A549 (cell line): ENCODE measurements at regions not wholly inside any gene's neighbourhood (a gene's known extent, or its start where the extent isn't known, plus 50 kb on each side); places are given as distances from the start of the nearest gene placed in this dataset.

ENCODE experiments used
- ATAC-seq, 2 experiments: fragments of 200-7000 bp in 1 of 2; fragments of >200 bp in 1 of 2; cut with Nextera tagmentation in 1 of 2; cut with Tn5 transposase in 1 of 2; 3 replicates each; pipeline versions ENCODE4 v1.8.0 to v1.9.1; 2018 to 2020; ENCODE audit warnings: mild to moderate bottlenecking in 1 of 2, moderate library complexity in 1 of 2
- CTCF ChIA-PET: fragments of 300-600 bp; sonication (Branson Sonifier 250); formaldehyde crosslinking; extraction: SDS; loops from one replicate; lab custom pipeline; 2021; ENCODE audit warnings: antibody characterized with exemption, inconsistent platforms; lab: Yijun Ruan, JAX
- POLR2A ChIA-PET: fragments of 350-600 bp; formaldehyde crosslinking; extraction: SDS; loops from one replicate; lab custom pipeline; 2021; ENCODE audit warnings: antibody characterized with exemption, inconsistent platforms; lab: Yijun Ruan, JAX
- DNase-seq, 2 experiments: peaks; one replicate each; pipeline versions ENCODE4 v3.0.0 to v3.0.0-alpha.2; 2011 to 2016; ENCODE audit warnings: low read depth in 1 of 2, low spot score in 1 of 2
- FAIRE-seq: peaks from 2 replicates; lab custom pipeline; 2011; peaks lifted over from hg19 to GRCh38; lab: Jason Lieb, UNC
- H3K27ac ChIP-seq, 2 experiments: fragments of >200 bp; sonication (Bioruptor Twin); formaldehyde crosslinking; 3 replicates each; pipeline ENCODE4 v1.5.1; 2016 to 2017
- H3K4me1 ChIP-seq: fragments of >200 bp; sonication (Bioruptor Twin); formaldehyde crosslinking; 3 replicates; pipeline ENCODE4 v1.6.1; 2016
- H3K4me2 ChIP-seq: fragments of >200 bp; sonication (Bioruptor Twin); formaldehyde crosslinking; 3 replicates; pipeline ENCODE4 v1.6.1; 2016
- H3K4me3 ChIP-seq: fragments of >200 bp; sonication (Bioruptor Twin); formaldehyde crosslinking; 3 replicates; pipeline ENCODE4 v1.5.1; 2016
- H3K9me3 ChIP-seq: fragments of >200 bp; sonication (Bioruptor Twin); formaldehyde crosslinking; 3 replicates; pipeline ENCODE4 v1.6.1; 2016
- ATOH8 ChIP-seq: fragments of 250-450 bp; sonication (Bioruptor Pico); IDR thresholded peaks from 2 replicates; pipeline ENCODE4 v1.5.0; 2020; ENCODE audit warnings: low read depth, mild to moderate bottlenecking, moderate library complexity
- BHLHE40 ChIP-seq: IDR thresholded peaks from 2 replicates; pipeline ENCODE4 v1.6.1; 2012; ENCODE audit warnings: low read depth, low read length, inconsistent platforms
- CBX2 ChIP-seq: fragments of 200-600 bp; sonication (generic); IDR thresholded peaks from 2 replicates; pipeline ENCODE4 v1.6.1; 2016; ENCODE audit warnings: low read depth, mild to moderate bottlenecking, borderline replicate concordance
- CEBPB ChIP-seq, 2 experiments: fragments of >200 bp in 1 of 2; sonication (Bioruptor Twin) in 1 of 2; formaldehyde crosslinking in 1 of 2; IDR thresholded peaks; 2 replicates each; pipeline ENCODE4 v1.6.1; 2012 to 2016
- CHD2 ChIP-seq: fragments of 150-350 bp; IDR thresholded peaks from 2 replicates; pipeline ENCODE4 v1.6.1; 2014; ENCODE audit warnings: low read length; ENCODE audit not compliant: partially characterized antibody
- EHF ChIP-seq: fragments of 250-450 bp; sonication (Bioruptor Pico); IDR thresholded peaks from 2 replicates; pipeline ENCODE4 v1.5.0; 2020; ENCODE audit warnings: mild to moderate bottlenecking
- EP300 ChIP-seq, 2 experiments: fragments of >200 bp; sonication (Bioruptor Twin); formaldehyde crosslinking; IDR thresholded peaks; 2 replicates in 1 of 2; 3 replicates in 1 of 2; pipeline ENCODE4 v1.6.1; 2016 to 2017
- FOSL2 ChIP-seq, 2 experiments: fragments of 450-650 bp in 1 of 2; fragments of >200 bp in 1 of 2; sonication (Bioruptor Twin) in 1 of 2; formaldehyde crosslinking; IDR thresholded peaks; 2 replicates each; pipeline versions ENCODE4 v1.5.0 to v1.6.1; 2016 to 2020; ENCODE audit warnings: mild to moderate bottlenecking in 1 of 2, moderate library complexity in 1 of 2
- FOXS1 ChIP-seq: fragments of 250-450 bp; sonication (Bioruptor Pico); IDR thresholded peaks from 2 replicates; pipeline ENCODE4 v1.5.0; 2020; ENCODE audit warnings: mild to moderate bottlenecking, moderate library complexity
- HEYL ChIP-seq: fragments of 250-450 bp; sonication (Bioruptor Pico); IDR thresholded peaks from 2 replicates; pipeline ENCODE4 v1.8.0; 2021; ENCODE audit warnings: mild to moderate bottlenecking, moderate library complexity
- HOXB13 ChIP-seq: fragments of 250-450 bp; sonication (Bioruptor Pico); IDR thresholded peaks from 2 replicates; pipeline ENCODE4 v1.5.0; 2020; ENCODE audit warnings: low read depth, mild to moderate bottlenecking, moderate library complexity
- JUN ChIP-seq, 2 experiments: fragments of >200 bp; sonication (Bioruptor Twin); formaldehyde crosslinking; IDR thresholded peaks; 2 replicates in 1 of 2; 3 replicates in 1 of 2; pipeline ENCODE4 v1.6.1; 2016 to 2017
- MAZ ChIP-seq: fragments of 150-350 bp; IDR thresholded peaks from 2 replicates; pipeline ENCODE4 v1.6.1; 2014; ENCODE audit warnings: antibody characterized with exemption, low read depth, low read length, borderline replicate concordance
- MYC ChIP-seq: IDR thresholded peaks from 2 replicates; pipeline ENCODE4 v1.6.1; 2012; ENCODE audit warnings: mild to moderate bottlenecking, inconsistent platforms, low read length, improper control_type of control experiment, borderline replicate concordance
- NFE2L2 ChIP-seq: fragments of 150-350 bp; conservative IDR thresholded peaks from 2 replicates; pipeline ENCODE4 v1.6.1; 2014; ENCODE audit warnings: low read length
- POLR2AphosphoS2 ChIP-seq: conservative IDR thresholded peaks from 2 replicates; pipeline ENCODE4 v1.6.1; 2012; ENCODE audit warnings: low read length, improper control_type of control experiment, inconsistent platforms
- ZNF302 ChIP-seq: fragments of 250-450 bp; sonication (Bioruptor Pico); IDR thresholded peaks from 2 replicates; pipeline ENCODE4 v1.9.0; 2021; ENCODE audit warnings: inconsistent platforms, mild to moderate bottlenecking, moderate library complexity
- ZSCAN20 ChIP-seq: fragments of 250-450 bp; sonication (Bioruptor Pico); IDR thresholded peaks from 2 replicates; pipeline ENCODE4 v1.8.0; 2022; ENCODE audit warnings: mild to moderate bottlenecking, moderate library complexity
- WGBS: methylation state at CpG from one replicate; pipeline ENCODE4 v1.1.6; 2017; ENCODE audit errors: missing lambda C conversion rate; 5-methylcytosine and 5-hydroxymethylcytosine counted together
- TF ChIP-seq, protein P1 (sequence below): fragments of 250-450 bp; sonication (Bioruptor Pico); IDR thresholded peaks from 2 replicates; pipeline ENCODE4 v1.5.0; 2021; ENCODE audit warnings: mild to moderate bottlenecking, moderate library complexity, borderline replicate concordance
- TF ChIP-seq, protein P2 (sequence below): fragments of >200 bp; sonication (Bioruptor Twin); formaldehyde crosslinking; IDR thresholded peaks from 3 replicates; pipeline ENCODE4 v1.5.1; 2016

DNA sequence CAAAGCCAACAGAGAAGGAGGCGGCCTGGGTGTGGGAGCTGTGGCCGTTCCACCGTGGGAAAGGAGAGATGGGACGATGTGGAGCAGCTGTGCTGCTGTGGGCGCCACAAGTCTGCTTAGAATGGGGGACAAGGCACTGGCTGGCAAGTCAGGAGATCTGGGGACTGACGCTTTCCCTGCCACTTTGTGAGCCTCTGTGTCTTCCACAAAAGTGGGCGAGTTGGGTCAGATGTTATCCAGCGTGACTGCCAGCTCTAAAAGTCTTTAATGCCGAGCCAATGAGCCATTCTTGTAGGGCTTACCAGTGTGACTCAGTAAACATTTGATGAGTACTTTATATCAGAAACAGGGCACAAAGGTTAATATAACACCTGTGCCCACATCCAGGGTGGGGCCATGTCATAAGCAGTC is 113.6 kb upstream of the MGAT5 start:
- no peak for ATAC-seq
- no peak overlapping the region for H3K4me3 ChIP-seq
- ChIA-PET POLR2A (no interaction called here), CTCF (no interaction called here)
- no peaks in the 10 kb centered on the region for H3K9me3 ChIP-seq
- H3K4me1 ChIP-seq: peaks cover 20% of the 10 kb centered on the region
- no peak for FAIRE-seq
- no peak for TF ChIP-seq HEYL
- no peak for TF ChIP-seq EP300 (IDR thresholded peaks at IDR 0.05)
- no peak overlapping the region for H3K27ac ChIP-seq
- no peak overlapping the region for H3K4me2 ChIP-seq
- no peak for DNase-seq
- WGBS: 86% methylated on average over 9 of the region's 9 CpGs

DNA sequence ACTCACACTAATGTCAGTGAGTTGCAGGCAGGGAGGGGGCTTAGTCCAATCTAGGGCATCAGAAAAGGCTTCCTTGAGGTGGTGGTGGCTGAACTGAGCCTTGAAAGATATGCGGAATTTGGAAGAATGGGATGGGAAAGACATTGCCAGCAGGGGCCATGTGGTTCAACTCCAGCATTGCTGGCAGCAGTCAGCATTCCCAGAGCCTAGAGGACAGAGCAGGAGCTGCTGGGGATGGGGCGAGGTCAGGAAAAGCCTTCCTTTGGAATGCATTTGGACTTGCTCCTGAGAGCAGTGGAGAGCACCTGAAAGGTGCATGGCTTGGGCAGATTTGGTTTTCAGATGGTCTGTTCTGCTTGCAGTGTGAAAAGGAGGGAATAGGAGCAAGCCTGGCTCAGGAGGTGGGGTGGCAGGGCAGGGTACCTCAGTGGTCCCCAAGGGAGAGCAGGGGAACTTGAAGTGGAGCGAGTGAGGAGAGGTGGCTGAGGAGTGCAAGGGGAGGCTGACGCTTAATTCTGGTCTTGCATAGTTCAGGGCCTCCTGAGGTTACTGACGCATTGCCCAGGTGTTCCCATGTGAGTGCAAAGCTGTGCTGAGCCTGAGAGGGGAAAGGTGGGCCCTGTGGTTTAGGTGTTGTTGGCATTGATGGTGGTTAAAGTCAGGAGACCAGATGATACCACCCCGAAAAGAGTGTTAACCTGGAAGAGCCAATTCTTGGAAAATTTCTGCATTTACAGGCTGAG is 112.1 kb upstream of the MGAT5 start:
- H3K4me1 ChIP-seq: peaks cover 20% of the 10 kb centered on the region
- H3K27ac ChIP-seq: no peak overlapping the region
- ATAC-seq: peak in 1 of 2 experiments; percentile 59; a peak in 3 of 6 replicates
- H3K4me2 ChIP-seq: peak overlapping the region; percentile 43; the same call in 2 of the 3 replicates
- TF ChIP-seq FOXS1 (CRISPR knock-in tag): no peak
- TF ChIP-seq, protein P1, sequence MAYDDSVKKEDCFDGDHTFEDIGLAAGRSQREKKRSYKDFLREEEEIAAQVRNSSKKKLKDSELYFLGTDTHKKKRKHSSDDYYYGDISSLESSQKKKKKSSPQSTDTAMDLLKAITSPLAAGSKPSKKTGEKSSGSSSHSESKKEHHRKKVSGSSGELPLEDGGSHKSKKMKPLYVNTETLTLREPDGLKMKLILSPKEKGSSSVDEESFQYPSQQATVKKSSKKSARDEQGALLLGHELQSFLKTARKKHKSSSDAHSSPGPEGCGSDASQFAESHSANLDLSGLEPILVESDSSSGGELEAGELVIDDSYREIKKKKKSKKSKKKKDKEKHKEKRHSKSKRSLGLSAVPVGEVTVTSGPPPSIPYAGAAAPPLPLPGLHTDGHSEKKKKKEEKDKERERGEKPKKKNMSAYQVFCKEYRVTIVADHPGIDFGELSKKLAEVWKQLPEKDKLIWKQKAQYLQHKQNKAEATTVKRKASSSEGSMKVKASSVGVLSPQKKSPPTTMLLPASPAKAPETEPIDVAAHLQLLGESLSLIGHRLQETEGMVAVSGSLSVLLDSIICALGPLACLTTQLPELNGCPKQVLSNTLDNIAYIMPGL (CRISPR knock-in tag): no peak
- TF ChIP-seq EHF (CRISPR knock-in tag): no peak
- TF ChIP-seq JUN (IDR thresholded peaks at IDR 0.05): no peak
- no peak for TF ChIP-seq CHD2
- TF ChIP-seq ATOH8: no peak
- no peak for TF ChIP-seq CEBPB (IDR thresholded peaks at IDR 0.05)
- no peak for TF ChIP-seq POLR2AphosphoS2
- TF ChIP-seq, protein P2, sequence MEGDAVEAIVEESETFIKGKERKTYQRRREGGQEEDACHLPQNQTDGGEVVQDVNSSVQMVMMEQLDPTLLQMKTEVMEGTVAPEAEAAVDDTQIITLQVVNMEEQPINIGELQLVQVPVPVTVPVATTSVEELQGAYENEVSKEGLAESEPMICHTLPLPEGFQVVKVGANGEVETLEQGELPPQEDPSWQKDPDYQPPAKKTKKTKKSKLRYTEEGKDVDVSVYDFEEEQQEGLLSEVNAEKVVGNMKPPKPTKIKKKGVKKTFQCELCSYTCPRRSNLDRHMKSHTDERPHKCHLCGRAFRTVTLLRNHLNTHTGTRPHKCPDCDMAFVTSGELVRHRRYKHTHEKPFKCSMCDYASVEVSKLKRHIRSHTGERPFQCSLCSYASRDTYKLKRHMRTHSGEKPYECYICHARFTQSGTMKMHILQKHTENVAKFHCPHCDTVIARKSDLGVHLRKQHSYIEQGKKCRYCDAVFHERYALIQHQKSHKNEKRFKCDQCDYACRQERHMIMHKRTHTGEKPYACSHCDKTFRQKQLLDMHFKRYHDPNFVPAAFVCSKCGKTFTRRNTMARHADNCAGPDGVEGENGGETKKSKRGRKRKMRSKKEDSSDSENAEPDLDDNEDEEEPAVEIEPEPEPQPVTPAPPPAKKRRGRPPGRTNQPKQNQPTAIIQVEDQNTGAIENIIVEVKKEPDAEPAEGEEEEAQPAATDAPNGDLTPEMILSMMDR: no peak
- no peak for TF ChIP-seq BHLHE40
- no peak for TF ChIP-seq NFE2L2
- no peak for TF ChIP-seq FOSL2 (IDR thresholded peaks at IDR 0.05)
- TF ChIP-seq FOSL2 (CRISPR knock-in tag; IDR thresholded peaks at IDR 0.05): no peak
- no peak for TF ChIP-seq MYC
- no peak for TF ChIP-seq ZSCAN20 (CRISPR knock-in tag)
- TF ChIP-seq HEYL: no peak
- no peak for TF ChIP-seq CBX2
- TF ChIP-seq MAZ: no peak
- TF ChIP-seq ZNF302 (CRISPR knock-in tag): no peak
- TF ChIP-seq HOXB13 (CRISPR knock-in tag): no peak
- TF ChIP-seq EP300 (IDR thresholded peaks at IDR 0.05): no peak
- no peak overlapping the region for H3K4me3 ChIP-seq
- WGBS: 88% methylated on average over 6 of the region's 6 CpGs
- no peaks in the 10 kb centered on the region for H3K9me3 ChIP-seq
- CTCF ChIA-PET: interaction anchor here (1.5 kb wide), 1 partner anchor 23 kb away, joined by 5 read pairs; no protein-coding TSS in a partner anchor
- no peak for FAIRE-seq
- POLR2A ChIA-PET: no interaction called here
- DNase-seq: no peak
